ENCODE measurements at regions not wholly inside any gene's neighbourhood (a gene's known extent, or its start where the extent isn't known, plus 50 kb on each side); places are given as distances from the start of the nearest gene placed in this dataset.

DNA sequence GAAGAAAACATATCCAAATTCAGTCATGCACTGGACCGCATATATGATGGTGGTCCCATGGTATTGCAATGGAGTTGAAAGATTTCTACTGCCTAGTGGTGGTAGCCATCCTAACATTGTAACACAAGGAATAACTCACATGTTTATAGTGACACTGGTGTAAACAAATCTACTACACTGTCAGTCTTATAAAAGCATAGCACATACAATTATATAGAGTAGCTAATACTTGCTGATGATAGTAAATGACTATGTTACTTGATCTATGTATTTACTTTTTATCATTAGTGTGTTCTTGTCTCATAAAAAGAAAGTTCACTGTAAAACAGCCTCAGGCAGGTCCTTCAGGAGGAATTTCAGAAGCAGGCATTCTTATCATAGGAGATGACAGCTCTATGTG, 96.0 kb upstream of the CDIN1 start:
- TF ChIP-seq CTCF (conservative IDR thresholded peaks at IDR 0.05) (no peak), ZFX (IDR thresholded peaks at IDR 0.05) (no peak)
- no peak overlapping the region for H3K27ac ChIP-seq

- H3K27ac ChIP-seq: no peak overlapping the region
- TF ChIP-seq ZFX (IDR thresholded peaks at IDR 0.05): no peak
- no peak for TF ChIP-seq CTCF (conservative IDR thresholded peaks at IDR 0.05)
Measured at GRCh38 chr15:36484038-36484778, 95.2 kb upstream of the CDIN1 start.

- H3K27ac ChIP-seq: no peak overlapping the region
- no peak for TF ChIP-seq ZFX (IDR thresholded peaks at IDR 0.05)
- no peak for TF ChIP-seq CTCF (conservative IDR thresholded peaks at IDR 0.05)
Measured at GRCh38 chr15:36491912-36492311, 87.5 kb upstream of the CDIN1 start.

GRCh38 chr15:36495456-36495991, 83.9 kb upstream of the CDIN1 start:
- TF ChIP-seq CTCF (conservative IDR thresholded peaks at IDR 0.05) (no peak), ZFX (IDR thresholded peaks at IDR 0.05) (no peak)

DNA sequence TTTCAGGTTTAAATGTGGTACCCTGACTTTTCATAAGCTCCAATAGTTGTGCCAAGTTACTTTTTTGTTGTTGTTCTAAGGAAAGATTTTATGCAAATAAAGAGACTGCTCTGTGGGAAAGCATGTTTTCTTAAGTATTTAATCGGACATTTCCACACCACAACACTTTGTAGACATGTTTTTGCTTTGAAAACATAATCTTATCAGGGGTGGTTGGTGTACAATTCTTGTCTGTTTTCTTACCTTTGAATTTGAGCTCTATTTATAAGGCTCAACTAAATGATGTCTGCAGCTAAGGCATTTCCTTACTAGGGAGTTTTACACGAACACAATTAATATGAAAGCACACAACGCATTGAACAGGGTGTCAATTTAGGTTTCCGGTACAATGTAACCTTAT, 81.5 kb upstream of the CDIN1 start:
- H3K27ac ChIP-seq: no peak overlapping the region
- TF ChIP-seq CTCF (conservative IDR thresholded peaks at IDR 0.05) (no peak), ZFX (IDR thresholded peaks at IDR 0.05) (no peak)

More at GRCh38 chr15:36495456-36495991, 83.9 kb upstream of the CDIN1 start:
- no peak overlapping the region for H3K27ac ChIP-seq

GRCh38 chr15:36498401-36498800, 81.0 kb upstream of the CDIN1 start:
- TF ChIP-seq CTCF (conservative IDR thresholded peaks at IDR 0.05) (no peak), ZFX (IDR thresholded peaks at IDR 0.05) (no peak)
- H3K27ac ChIP-seq: no peak overlapping the region

- H3K27ac ChIP-seq: no peak overlapping the region
- TF ChIP-seq ZFX (IDR thresholded peaks at IDR 0.05) (no peak), CTCF (conservative IDR thresholded peaks at IDR 0.05) (no peak)
Measured at GRCh38 chr15:36498916-36499315, 80.5 kb upstream of the CDIN1 start.

Data from C4-2B (cell line).